Central memory CD4-positive, alpha-beta T cell (primary cell): ENCODE measurements at regions not wholly inside any gene's neighbourhood (a gene's known extent, or its start where the extent isn't known, plus 50 kb on each side); places are given as distances from the start of the nearest gene placed in this dataset.

ENCODE experiments used
- DNase-seq: peaks from one replicate; pipeline ENCODE4 v3.0.0; 2022

DNA sequence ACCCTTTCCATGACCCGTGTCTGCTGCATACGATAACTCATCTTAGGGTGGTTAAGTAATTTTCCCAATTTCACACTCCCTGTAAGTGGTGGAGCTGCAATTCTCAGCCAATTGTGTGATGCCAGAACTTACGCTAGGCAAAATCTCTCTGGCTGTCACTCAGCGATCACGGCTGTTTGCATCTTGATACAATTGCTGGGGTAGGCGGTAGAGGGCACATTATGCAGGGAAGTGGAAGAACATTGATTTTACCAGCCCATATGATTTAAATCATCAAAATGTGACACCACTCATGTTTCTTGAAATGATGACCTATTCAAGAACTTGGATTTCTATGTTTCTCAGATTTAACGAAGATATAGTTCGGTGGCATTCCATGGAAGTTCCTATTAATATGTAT, 108.7 kb upstream of the ADARB2 start:
- DNase-seq: no peak

DNA sequence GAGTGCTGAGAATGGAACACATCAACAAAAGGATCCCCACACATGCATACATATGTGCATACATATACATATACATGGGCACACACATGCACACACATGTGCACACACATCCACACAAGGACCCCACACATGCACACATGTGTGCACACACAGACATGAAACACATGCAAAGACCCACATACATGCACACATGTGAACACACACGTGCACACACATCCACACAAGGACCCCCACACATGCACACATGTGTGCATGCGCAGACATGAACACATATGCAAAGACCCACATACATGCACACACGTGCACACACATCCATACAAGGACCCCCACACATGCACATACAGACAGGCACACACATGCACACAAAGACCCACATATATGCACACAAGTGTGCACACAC, 104.4 kb upstream of the ADARB2 start:
- no peak for DNase-seq

DNA sequence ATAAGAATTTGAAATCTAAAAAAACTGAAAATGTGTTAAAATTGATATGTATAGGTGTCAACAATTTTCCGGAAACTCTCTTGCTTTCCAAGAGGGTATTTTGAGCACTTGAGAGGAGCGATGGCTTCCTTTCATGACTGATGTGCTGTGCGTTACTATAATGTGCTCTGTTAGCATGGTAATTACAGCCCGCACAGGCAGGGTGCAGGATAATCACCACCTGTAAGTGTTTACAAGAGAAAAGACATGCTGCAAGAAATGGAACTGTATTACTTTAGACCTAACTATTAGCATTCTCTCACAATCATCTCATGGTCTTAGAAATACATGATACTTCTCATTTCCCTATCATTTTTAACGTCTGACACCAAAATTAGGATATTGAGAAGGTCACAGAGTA, 92.4 kb upstream of the ADARB2 start:
- no peak for DNase-seq

DNA sequence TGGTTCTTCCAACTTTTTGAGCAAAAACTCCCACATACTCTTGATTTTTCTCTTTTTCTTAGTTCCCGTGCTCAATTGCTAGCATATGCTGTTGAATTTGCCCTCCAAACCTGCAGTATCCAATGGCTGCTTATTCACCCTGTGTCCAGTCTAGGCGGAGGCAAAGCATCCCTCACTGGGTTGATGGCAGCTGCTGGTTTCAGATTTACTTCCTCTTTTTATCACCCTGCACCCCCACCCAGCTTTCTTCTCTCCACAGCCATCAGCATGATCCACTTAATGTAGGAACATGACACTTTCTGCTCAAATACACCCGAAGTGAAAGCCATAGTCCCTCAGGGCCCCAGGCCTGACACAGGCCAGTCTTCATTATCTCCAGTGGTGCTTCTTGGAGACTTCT, 87.6 kb upstream of the ADARB2 start:
- no peak for DNase-seq

DNA sequence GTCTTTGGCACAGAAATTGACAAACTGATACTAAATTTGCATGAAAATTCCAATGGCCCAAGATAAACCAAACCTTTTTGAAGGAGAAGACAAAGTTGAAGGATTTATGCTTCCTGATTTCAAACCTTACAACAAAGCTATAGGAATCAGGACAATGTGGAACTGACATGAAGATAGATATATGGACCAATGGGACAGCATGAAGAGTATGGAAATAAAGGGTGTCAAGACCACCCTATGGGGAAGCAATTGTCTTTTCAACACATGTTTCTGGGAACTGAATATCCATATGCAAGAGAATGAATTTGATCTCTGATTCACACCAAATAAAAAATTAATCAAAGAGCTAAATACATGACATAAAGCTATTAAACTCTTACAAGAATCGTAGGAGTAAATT, 77.2 kb upstream of the ADARB2 start:
- no peak for DNase-seq

DNA sequence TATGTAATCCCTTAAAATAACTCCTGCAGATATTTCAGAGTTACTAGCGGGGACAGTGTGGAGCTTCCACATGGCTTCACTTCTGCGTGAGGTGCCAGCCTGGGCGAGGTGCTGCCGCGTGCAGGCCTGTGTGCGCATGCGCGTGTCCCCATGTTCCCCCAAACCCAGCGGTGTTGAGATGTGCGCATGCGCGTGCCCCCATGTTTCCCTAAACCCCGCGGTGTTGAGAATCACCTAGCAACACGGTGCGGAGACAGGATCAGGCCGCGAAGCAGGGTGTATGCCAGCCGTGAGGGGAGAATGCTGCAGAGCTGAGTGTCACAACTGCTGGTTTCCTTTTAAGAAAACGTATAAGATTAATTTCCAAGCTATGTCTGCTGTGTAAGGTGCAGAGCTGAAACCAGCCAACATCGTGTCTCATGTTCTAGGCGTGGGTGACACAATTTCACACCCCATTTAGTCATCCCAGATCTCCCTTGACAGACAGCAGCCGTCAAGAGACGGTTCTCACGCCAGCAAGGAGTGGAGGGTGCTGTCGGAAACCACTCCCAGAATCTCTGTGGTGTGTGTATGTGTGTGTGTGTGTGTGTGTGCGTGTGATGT, 71.9 kb upstream of the ADARB2 start:
- no peak for DNase-seq

DNA sequence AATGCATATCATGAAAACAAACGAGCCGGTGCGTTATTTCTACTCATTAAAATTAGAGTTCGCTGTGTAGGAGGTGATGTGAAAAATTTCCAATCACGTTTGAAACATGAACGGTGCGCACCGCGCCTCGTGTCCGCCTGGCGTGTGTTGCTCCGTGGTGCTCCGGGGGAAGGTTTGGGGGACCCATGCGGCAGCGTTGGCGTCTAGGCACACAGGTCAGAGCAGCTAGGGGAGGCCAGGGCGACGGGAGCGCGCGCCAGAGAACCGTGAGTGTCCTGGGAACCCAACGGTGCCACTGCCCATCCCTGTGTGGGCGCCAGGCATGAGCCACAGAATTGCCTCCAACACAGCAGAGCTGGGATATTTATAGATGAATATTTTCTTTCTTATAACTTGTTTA, 70.6 kb upstream of the ADARB2 start:
- DNase-seq: no peak

DNA sequence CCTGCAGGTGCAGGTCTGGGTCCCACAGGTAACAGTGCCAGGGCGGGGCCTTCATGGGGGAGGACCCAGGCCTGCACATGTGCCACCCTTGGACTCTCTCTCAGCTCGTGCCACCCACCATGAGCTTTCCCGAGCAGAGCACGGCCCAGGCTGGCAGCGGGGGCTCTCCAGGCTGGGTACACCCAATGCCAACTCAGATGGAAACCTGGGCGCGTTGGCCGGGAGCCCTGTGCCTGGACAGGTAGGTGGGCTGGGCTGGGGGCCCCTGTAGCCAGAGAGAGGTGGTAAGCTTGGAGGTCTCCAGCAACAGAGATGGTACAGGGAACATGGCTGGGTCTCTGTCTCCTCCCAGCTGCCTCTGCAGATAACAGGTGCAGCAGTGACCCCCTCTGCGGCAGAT, 69.9 kb upstream of the ADARB2 start:
- no peak for DNase-seq

DNA sequence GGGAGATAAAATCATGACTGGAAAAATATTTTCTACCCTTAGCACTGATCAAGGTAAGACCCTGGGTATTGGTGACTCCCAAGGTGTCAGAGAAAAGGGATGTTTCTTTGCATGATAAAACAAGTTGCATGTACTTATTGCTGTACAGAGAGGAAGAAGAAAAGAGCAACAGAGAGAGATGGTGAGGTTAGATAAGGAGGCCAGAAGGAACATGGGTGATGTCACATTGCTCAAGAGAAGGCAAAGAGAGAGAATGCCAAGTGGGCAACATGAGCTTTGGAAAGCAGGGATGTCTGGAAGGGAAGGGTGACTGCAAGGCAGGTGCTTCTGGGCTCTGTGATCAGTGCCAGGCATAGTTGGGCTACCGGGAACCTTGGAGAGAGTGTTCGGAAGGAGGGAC, 65.1 kb upstream of the ADARB2 start:
- DNase-seq: no peak

DNA sequence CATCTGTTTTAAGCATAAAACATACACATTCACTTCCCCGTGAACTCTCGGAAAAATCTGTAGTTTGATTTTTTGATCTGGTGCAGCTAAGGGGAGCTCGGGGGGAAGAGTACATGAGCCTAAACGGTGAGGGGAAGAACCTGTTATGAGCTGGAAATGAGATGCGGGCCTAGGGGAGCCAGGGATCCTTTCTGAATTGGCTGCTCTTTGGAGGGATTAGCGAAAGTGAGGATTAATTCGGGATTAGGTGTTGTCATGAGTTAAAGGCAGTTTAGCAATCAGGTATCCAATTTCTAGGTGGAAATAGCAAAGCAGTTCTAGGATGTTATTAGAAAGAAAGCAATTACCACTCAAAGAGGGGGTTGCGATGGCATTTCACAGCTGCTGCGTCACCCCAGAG, 51.1 kb upstream of the ADARB2 start:
- no peak for DNase-seq
